Endothelial cell of umbilical vein (primary cell): ENCODE measurements at regions not wholly inside any gene's neighbourhood (a gene's known extent, or its start where the extent isn't known, plus 50 kb on each side); places are given as distances from the start of the nearest gene placed in this dataset.

Experiments used
- CTCF ChIP-seq, 2 donors: IDR thresholded peaks; 1 replicate in 1 of 2; 2 replicates in 1 of 2; pipeline ENCODE4 v1.5.1; 2011; ENCODE audit warnings: low read length in 2 of 2, mild to moderate bottlenecking in 2 of 2, moderate library complexity in 2 of 2, control low read depth in 1 of 2, inconsistent platforms in 1 of 2, low read depth in 1 of 2; ENCODE audit not compliant: insufficient read depth in 1 of 2; ENCODE audit errors: extremely low read depth in 1 of 2
- EZH2 ChIP-seq: IDR thresholded peaks from 2 replicates; pipeline ENCODE4 v1.6.1; 2012; ENCODE audit warnings: borderline replicate concordance, low read depth, mild to moderate bottlenecking, moderate library complexity, low read length, inconsistent platforms; ENCODE audit not compliant: severe bottlenecking
- JUN ChIP-seq: IDR thresholded peaks from 2 replicates; pipeline ENCODE4 v1.6.1; 2011; ENCODE audit warnings: borderline replicate concordance, low read depth; ENCODE audit not compliant: insufficient read length, insufficient read depth
- MAX ChIP-seq: IDR thresholded peaks from 2 replicates; pipeline ENCODE4 v1.6.1; 2011; ENCODE audit not compliant: insufficient read depth, insufficient read length
- POLR2A ChIP-seq: IDR thresholded peaks from 2 replicates; pipeline ENCODE4 v1.6.1; 2012; ENCODE audit warnings: low read depth, mild to moderate bottlenecking, control low read depth, low read length
- POLR2AphosphoS5 ChIP-seq: IDR thresholded peaks from 2 replicates; pipeline ENCODE4 v1.6.1; 2012; ENCODE audit warnings: low read depth, mild to moderate bottlenecking, control low read depth, low read length, moderate library complexity; ENCODE audit not compliant: insufficient read depth

GRCh38 chr20:7426890-7427496 is 513.3 kb downstream of the HAO1 start:
- TF ChIP-seq POLR2AphosphoS5 = no peak
- no peak for TF ChIP-seq CTCF (IDR thresholded peaks at IDR 0.05; ENCODE audit: extremely low read depth in 1 of 2, insufficient read depth in 1 of 2, low read depth in 1 of 2, low read length in 2 of 2)
- no peak for TF ChIP-seq POLR2A
- no peak for TF ChIP-seq EZH2
- no peak for TF ChIP-seq JUN
- TF ChIP-seq MAX = no peak
